Transverse colon (tissue), 4 donors: ENCODE measurements at regions not wholly inside any gene's neighbourhood (a gene's known extent, or its start where the extent isn't known, plus 50 kb on each side); places are given as distances from the start of the nearest gene placed in this dataset.

Experiments used
- DNase-seq: peaks from one replicate; pipeline ENCODE4 v3.0.0-alpha.2; 2019
- H3K27ac ChIP-seq, 4 donors: fragments of 200-600 bp; sonication (generic); 2 replicates each; pipeline ENCODE4 v1.5.1; 2016 to 2018; ENCODE audit warnings: inconsistent platforms in 4 of 4
- H3K27me3 ChIP-seq: fragments of 200-600 bp; sonication (generic); 2 replicates; pipeline ENCODE4 v1.5.1; 2017; ENCODE audit warnings: inconsistent platforms
- H3K36me3 ChIP-seq, 4 donors: fragments of 200-600 bp; sonication (generic); 2 replicates each; pipeline ENCODE4 v1.5.1; 2017 to 2019; ENCODE audit warnings: inconsistent platforms in 4 of 4
- H3K4me1 ChIP-seq, 4 donors: fragments of 200-600 bp; sonication (generic); 2 replicates each; pipeline ENCODE4 v1.5.1; 2017 to 2020; ENCODE audit warnings: inconsistent platforms in 4 of 4
- H3K4me3 ChIP-seq, 4 donors: fragments of 200-600 bp; sonication (generic); 1 replicate in 1 of 4; 2 replicates in 3 of 4; pipeline versions ENCODE4 v1.5.1 to v1.6.1; 2017 to 2019; ENCODE audit warnings: inconsistent platforms in 4 of 4
- H3K9me3 ChIP-seq, 2 donors: fragments of 200-600 bp; sonication (generic); 2 replicates each; pipeline ENCODE4 v1.5.1; 2017 to 2019; ENCODE audit warnings: inconsistent platforms in 2 of 2
- CTCF ChIP-seq, 5 experiments: fragments of 200-600 bp in 3 of 5; fragments of 450-650 bp in 2 of 5; sonication (generic) in 3 of 5; IDR thresholded peaks; 1 replicate in 2 of 5; 2 replicates in 3 of 5; pipeline ENCODE4 v1.5.1; 2016 to 2017; ENCODE audit warnings: antibody characterized with exemption in 5 of 5, inconsistent platforms in 3 of 5, mild to moderate bottlenecking in 2 of 5, moderate library complexity in 1 of 5
- EP300 ChIP-seq: sonication (generic); formaldehyde crosslinking; IDR thresholded peaks from one replicate; pipeline ENCODE4 v1.6.1; 2017; ENCODE audit warnings: antibody characterized with exemption, low read depth
- POLR2A ChIP-seq: fragments of 450-650 bp; IDR thresholded peaks from one replicate; pipeline ENCODE4 v1.6.1; 2016; ENCODE audit warnings: antibody characterized with exemption, mild to moderate bottlenecking, moderate library complexity
- POLR2AphosphoS5 ChIP-seq, 3 donors: sonication (generic); formaldehyde crosslinking; IDR thresholded peaks; one replicate each; pipeline ENCODE4 v1.6.1; 2016; ENCODE audit warnings: antibody characterized with exemption in 3 of 3
- WGBS, 2 donors: methylation state at CpG; one replicate each; pipeline ENCODE4 v1.1.5; 2018; ENCODE audit warnings: low coverage in 1 of 2; 5-methylcytosine and 5-hydroxymethylcytosine counted together
- in situ Hi-C, 4 donors: fragments of 200-750 bp; cut with MboI; loops; one replicate each; pipeline versions ENCODE4 v1.15.0 to v1.15.1; 2017; ENCODE audit warnings: low sequenced_read_pairs in 3 of 4, low pct_ligation_motif_present in 1 of 4, low pct_unique_long_range_greater_than_20kb in 1 of 4
- intact Hi-C: fragments of 100-400 bp; cut with DNase I; formaldehyde crosslinking; loops from one replicate; pipeline ENCODE4 v1.15.1; 2023; ENCODE audit warnings: low total_unique reads

- Histone ChIP-seq H3K4me1 (no peaks in the 10 kb centered on the region), H3K9me3 (no peaks in the 10 kb centered on the region), H3K4me3 (no peak overlapping the region), H3K36me3 (no peaks in the 10 kb centered on the region), H3K27me3 (no peaks in the 10 kb centered on the region), H3K27ac (no peak overlapping the region)
- in situ Hi-C loops: no loop called here
- DNase-seq: no peak
- WGBS, 2 donors: 50 to 54% methylated on average over 2 to 4 of the region's 4 CpGs
- no peak for TF ChIP-seq EP300
- no peak for TF ChIP-seq POLR2A
- TF ChIP-seq POLR2AphosphoS5 (IDR thresholded peaks at IDR 0.05): no peak
- no peak for TF ChIP-seq CTCF (IDR thresholded peaks at IDR 0.05)
- intact Hi-C loops: no loop called here
Measured at GRCh38 chr17:54256401-54256929, 433.7 kb downstream of the KIF2B start.

DNA sequence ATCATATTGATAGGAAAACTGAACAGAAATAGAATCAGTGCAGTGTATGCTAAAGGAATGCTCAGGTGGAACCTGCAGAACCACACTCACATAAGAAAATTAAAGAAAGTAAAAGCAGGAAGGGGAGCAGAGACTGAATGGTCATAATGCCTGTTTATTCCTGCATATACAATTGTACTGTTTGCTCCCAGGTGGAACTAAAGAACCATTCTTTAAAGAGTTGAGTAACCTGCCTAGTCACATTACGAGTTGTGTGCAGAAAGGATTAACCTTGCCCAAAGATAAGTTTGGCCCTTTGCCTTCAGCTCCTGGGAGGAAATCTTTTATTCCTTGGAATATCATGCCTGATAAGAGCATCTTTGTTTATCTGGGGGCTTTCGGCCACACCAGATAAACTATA, 434.7 kb downstream of the KIF2B start:
- no peaks in the 10 kb centered on the region for H3K9me3 ChIP-seq
- no peaks in the 10 kb centered on the region for H3K36me3 ChIP-seq
- no peak for DNase-seq
- intact Hi-C loops (no loop called here), in situ Hi-C loops (no loop called here)
- H3K4me3 ChIP-seq: no peak overlapping the region
- no peak for TF ChIP-seq POLR2AphosphoS5 (IDR thresholded peaks at IDR 0.05)
- no peak for TF ChIP-seq EP300
- TF ChIP-seq POLR2A: no peak
- TF ChIP-seq CTCF (IDR thresholded peaks at IDR 0.05): no peak
- no peak overlapping the region for H3K27ac ChIP-seq
- no peaks in the 10 kb centered on the region for H3K27me3 ChIP-seq
- 23 to 25% methylated on average over 2 of the region's 2 CpGs for WGBS, 2 donors
- H3K4me1 ChIP-seq: no peaks in the 10 kb centered on the region

DNA sequence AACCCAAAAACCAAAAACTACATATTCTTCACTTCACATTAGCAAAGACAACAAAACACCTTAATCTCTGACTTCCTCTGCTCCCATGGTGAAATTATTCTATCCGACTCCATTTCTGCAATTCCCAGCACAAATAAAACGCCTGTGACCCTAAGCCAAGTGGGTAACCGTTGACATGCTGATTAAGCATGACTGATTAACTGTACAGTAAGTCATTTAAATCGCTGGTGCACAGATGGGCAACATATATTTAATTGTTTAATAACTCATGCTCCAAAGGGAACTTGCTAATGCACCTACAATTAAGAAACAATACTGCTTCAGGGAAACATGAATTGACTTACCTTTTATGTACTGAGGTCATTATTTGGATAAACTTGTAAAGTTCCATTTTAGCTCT, 436.7 kb downstream of the KIF2B start:
- intact Hi-C loops (no loop called here), in situ Hi-C loops (no loop called here)
- 70% methylated on average over 4 of the region's 4 CpGs; no CpG with 5 or more reads in 1 of the 2 donors for WGBS, 2 donors

DNA sequence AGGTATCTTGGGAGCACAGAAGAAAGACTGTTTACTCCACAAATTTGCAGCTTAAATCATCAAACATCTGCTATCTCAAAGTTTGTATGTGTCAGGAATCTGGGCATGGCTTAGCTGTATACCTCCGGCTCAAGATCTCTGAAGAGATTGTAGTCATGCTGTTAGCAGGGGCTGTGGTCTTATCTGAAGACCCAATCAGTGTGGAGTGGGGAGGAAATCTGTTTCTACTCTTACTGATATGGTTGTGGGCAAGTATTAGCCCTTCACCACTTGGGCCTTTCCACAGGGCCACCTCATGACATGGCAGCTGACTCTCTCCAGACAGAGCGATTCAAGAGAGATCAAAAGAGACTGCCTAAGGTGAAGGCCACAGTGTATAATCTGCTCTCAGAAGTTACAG, 438.7 kb downstream of the KIF2B start:
- DNase-seq: no peak
- Histone ChIP-seq H3K27ac (no peak overlapping the region), H3K27me3 (no peaks in the 10 kb centered on the region), H3K4me1 (no peaks in the 10 kb centered on the region), H3K9me3 (no peaks in the 10 kb centered on the region), H3K4me3 (no peak overlapping the region), H3K36me3 (no peaks in the 10 kb centered on the region)
- in situ Hi-C loops (no loop called here), intact Hi-C loops (no loop called here)
- TF ChIP-seq POLR2AphosphoS5 (IDR thresholded peaks at IDR 0.05) (no peak), POLR2A (no peak), CTCF (IDR thresholded peaks at IDR 0.05) (no peak), EP300 (no peak)
- 91 to 100% methylated on average over 1 to 2 of the region's 2 CpGs for WGBS, 2 donors

More for the DNA sequence above, 436.7 kb downstream of the KIF2B start:
- no peak overlapping the region for H3K4me3 ChIP-seq
- H3K4me1 ChIP-seq: no peaks in the 10 kb centered on the region
- H3K27me3 ChIP-seq: no peaks in the 10 kb centered on the region
- TF ChIP-seq CTCF (IDR thresholded peaks at IDR 0.05) (no peak), EP300 (no peak), POLR2AphosphoS5 (IDR thresholded peaks at IDR 0.05) (no peak), POLR2A (no peak)
- no peak overlapping the region for H3K27ac ChIP-seq
- H3K36me3 ChIP-seq: no peaks in the 10 kb centered on the region
- no peaks in the 10 kb centered on the region for H3K9me3 ChIP-seq
- DNase-seq: no peak
